Transverse colon (tissue), 4 donors: ENCODE measurements at regions not wholly inside any gene's neighbourhood (a gene's known extent, or its start where the extent isn't known, plus 50 kb on each side); places are given as distances from the start of the nearest gene placed in this dataset.
"Not testable (repeated sequence)": the region's sequence is repeated elsewhere in the genome, so short reads cannot be mapped to it uniquely, and the experiment has no call there.

Experiments used
- CTCF ChIP-seq, 5 experiments: fragments of 200-600 bp in 3 of 5; fragments of 450-650 bp in 2 of 5; sonication (generic) in 3 of 5; IDR thresholded peaks; 1 replicate in 2 of 5; 2 replicates in 3 of 5; pipeline ENCODE4 v1.5.1; 2016 to 2017; ENCODE audit warnings: antibody characterized with exemption in 5 of 5, inconsistent platforms in 3 of 5, mild to moderate bottlenecking in 2 of 5, moderate library complexity in 1 of 5
- EP300 ChIP-seq: sonication (generic); formaldehyde crosslinking; IDR thresholded peaks from one replicate; pipeline ENCODE4 v1.6.1; 2017; ENCODE audit warnings: antibody characterized with exemption, low read depth
- POLR2A ChIP-seq: fragments of 450-650 bp; IDR thresholded peaks from one replicate; pipeline ENCODE4 v1.6.1; 2016; ENCODE audit warnings: antibody characterized with exemption, mild to moderate bottlenecking, moderate library complexity
- POLR2AphosphoS5 ChIP-seq, 3 donors: sonication (generic); formaldehyde crosslinking; IDR thresholded peaks; one replicate each; pipeline ENCODE4 v1.6.1; 2016; ENCODE audit warnings: antibody characterized with exemption in 3 of 3

GRCh38 chr1:206361978-206362543, 108.2 kb upstream of the IKBKE start:
- not testable (repeated sequence) for TF ChIP-seq CTCF (IDR thresholded peaks at IDR 0.05); POLR2A; POLR2AphosphoS5 (IDR thresholded peaks at IDR 0.05); EP300
